ENCODE measurements at regions not wholly inside any gene's neighbourhood (a gene's known extent, or its start where the extent isn't known, plus 50 kb on each side); places are given as distances from the start of the nearest gene placed in this dataset.

- no peak for TF ChIP-seq CTCF (conservative IDR thresholded peaks at IDR 0.05)
- no peak for TF ChIP-seq ZFX (IDR thresholded peaks at IDR 0.05)
Measured at GRCh38 chrX:25290132-25290531, 274.4 kb upstream of the ARX start.
